ENCODE measurements at regions not wholly inside any gene's neighbourhood (a gene's known extent, or its start where the extent isn't known, plus 50 kb on each side); places are given as distances from the start of the nearest gene placed in this dataset.

GRCh38 chr1:86259390-86259789 lies 102.8 kb upstream of the COL24A1 start:
- no peak overlapping the region for H2BK12ac ChIP-seq (ENCODE audit: low read depth, low read length)
- H4K8ac ChIP-seq (ENCODE audit: extremely low read depth, insufficient read depth, low read length) = no peak overlapping the region
- POLR2A ChIA-PET (ENCODE audit: partially characterized antibody) = no interaction called here
- no peak overlapping the region for H2BK5ac ChIP-seq (ENCODE audit: low read depth, low read length)
- H3K23ac ChIP-seq (ENCODE audit: insufficient read length) = no peak overlapping the region
- H3K4me2 ChIP-seq (ENCODE audit: insufficient read depth in 1 of 2, low read depth in 2 of 2, low read length in 2 of 2) = no peak overlapping the region
- DNase-seq (ENCODE audit: low read depth in 1 of 2, low spot score in 2 of 2) (no peak), FAIRE-seq (no peak)
- H2BK120ac ChIP-seq (replicated peaks; ENCODE audit: low read depth, low read length) = no peak overlapping the region
- no peak overlapping the region for H3K14ac ChIP-seq (ENCODE audit: insufficient read length)
- H2BK15ac ChIP-seq (ENCODE audit: low read length) = no peak overlapping the region
- H3K4ac ChIP-seq (replicated peaks; ENCODE audit: insufficient read length, low read depth, low read length) = no peak overlapping the region
- H4K20me1 ChIP-seq (replicated peaks in 1 of 2; ENCODE audit: control insufficient read depth in 1 of 2, insufficient read depth in 2 of 2, low read length in 2 of 2) = no peaks in the 10 kb centered on the region
- no peaks in the 10 kb centered on the region for H3K36me3 ChIP-seq (ENCODE audit: control insufficient read depth in 2 of 4, insufficient read depth in 4 of 4, low read length in 3 of 4)
- H3K79me2 ChIP-seq (ENCODE audit: control insufficient read depth in 1 of 2, insufficient read depth in 2 of 2, low read length in 2 of 2) = no peaks in the 10 kb centered on the region
- H3K79me1 ChIP-seq (ENCODE audit: low read depth, low read length) = no peaks in the 10 kb centered on the region
- no peaks in the 10 kb centered on the region for H3K4me1 ChIP-seq (replicated peaks in 1 of 4; ENCODE audit: control insufficient read depth in 3 of 4, insufficient read depth in 4 of 4, low read length in 3 of 4)
- H4K91ac ChIP-seq (replicated peaks; ENCODE audit: insufficient read length, low read length) = no peak overlapping the region
- no peak overlapping the region for H2BK20ac ChIP-seq (ENCODE audit: low read length)
- H3K27me3 ChIP-seq (replicated peaks in 1 of 4; ENCODE audit: control insufficient read depth in 3 of 4, extremely low read depth in 1 of 4, insufficient read depth in 3 of 4, low read length in 3 of 4) = peaks cover 0 to 1% (median 0%) of the 10 kb centered on the region in 4 experiments; a peak in 1 of 7 replicates
- H3K27ac ChIP-seq (ENCODE audit: low read depth, low read length) = no peak overlapping the region
- no peak overlapping the region for H3K56ac ChIP-seq (replicated peaks; ENCODE audit: insufficient read length, low read depth, low read length)
- no peak overlapping the region for H3K4me3 ChIP-seq (ENCODE audit: extremely low read depth in 1 of 4, insufficient read depth in 2 of 4, low read depth in 3 of 4, low read length in 4 of 4)
- no peak overlapping the region for H2AK5ac ChIP-seq (ENCODE audit: low read depth, low read length)
- H3K23me2 ChIP-seq (ENCODE audit: low read depth, low read length) = no peaks in the 10 kb centered on the region
- H3K9ac ChIP-seq (replicated peaks in 1 of 4; ENCODE audit: extremely low read depth in 1 of 4, low read depth in 3 of 4, low read length in 3 of 4) = no peak overlapping the region
- CTCF ChIA-PET (ENCODE audit: partially characterized antibody) = no interaction called here
- WGBS, 2 experiments (ENCODE audit: extremely low coverage in 1 of 2, insufficient coverage in 1 of 2, insufficient read length in 1 of 2, insufficient replicate concordance in 2 of 2, low coverage in 1 of 2, low lambda C conversion rate in 2 of 2, missing lambda C conversion rate in 1 of 2) = 100% methylated on average over 1 of the region's 1 CpG; no CpG with 5 or more reads in 1 of the 2 experiments
- H3K9me3 ChIP-seq (ENCODE audit: insufficient read depth in 2 of 2, low read depth in 1 of 2, low read length in 1 of 2) = no peaks in the 10 kb centered on the region
- H2AFZ ChIP-seq (ENCODE audit: low read length) = no peak overlapping the region
- H4K5ac ChIP-seq (ENCODE audit: insufficient read length, low read depth, low read length) = no peak overlapping the region
- no peak overlapping the region for H3K18ac ChIP-seq (ENCODE audit: extremely low read depth, low read length)
- TF ChIP-seq E2F6 (IDR thresholded peaks at IDR 0.05) (no peak), SRF (IDR thresholded peaks at IDR 0.05; ENCODE audit: low read depth, low read length) (no peak), CBX5 (IDR thresholded peaks at IDR 0.05; ENCODE audit: low read depth, low read length) (no peak), RFX5 (IDR thresholded peaks at IDR 0.05; ENCODE audit: borderline replicate concordance, low read depth, low read length) (no peak), JUND (IDR thresholded peaks at IDR 0.05; ENCODE audit: low read length) (no peak), ASH2L (IDR thresholded peaks at IDR 0.05; ENCODE audit: low read length) (no peak), GABPA (IDR thresholded peaks at IDR 0.05; ENCODE audit: borderline replicate concordance, insufficient read depth, low read length) (no peak)

All from H1 (cell line).